ENCODE measurements at regions not wholly inside any gene's neighbourhood (a gene's known extent, or its start where the extent isn't known, plus 50 kb on each side); places are given as distances from the start of the nearest gene placed in this dataset.
"Not testable (repeated sequence)": the region's sequence is repeated elsewhere in the genome, so short reads cannot be mapped to it uniquely, and the experiment has no call there.

GRCh38 chr11:49346627-49347026 lies 138.2 kb upstream of the FOLH1 start:
- H2AK5ac ChIP-seq (ENCODE audit: low read depth, low read length); H3K79me1 ChIP-seq (ENCODE audit: low read depth, low read length); H3K36me3 ChIP-seq (replicated peaks in 1 of 2; ENCODE audit: control insufficient read depth in 2 of 2, insufficient read depth in 2 of 2, low read length in 2 of 2); H3K14ac ChIP-seq (ENCODE audit: low read length); H3K18ac ChIP-seq (ENCODE audit: low read length); H4K8ac ChIP-seq (ENCODE audit: low read depth, low read length); H3K9me3 ChIP-seq (replicated peaks in 1 of 2; ENCODE audit: control insufficient read depth in 2 of 2, insufficient read depth in 1 of 2, low read depth in 1 of 2, low read length in 2 of 2); H4K91ac ChIP-seq (ENCODE audit: low read depth, low read length, poor library complexity); H3K4me1 ChIP-seq (ENCODE audit: control insufficient read depth in 2 of 2, insufficient read depth in 1 of 2, low read depth in 1 of 2, low read length in 2 of 2); H3K4me2 ChIP-seq (ENCODE audit: insufficient read depth, low read length, poor library complexity, severe bottlenecking); H3K27me3 ChIP-seq (ENCODE audit: control insufficient read depth in 3 of 3, insufficient read depth in 3 of 3, low read depth in 1 of 3, low read length in 3 of 3); H2AFZ ChIP-seq (ENCODE audit: low read length); H2BK120ac ChIP-seq (ENCODE audit: low read depth, low read length); H3K4ac ChIP-seq (ENCODE audit: low read length); H3K23ac ChIP-seq (ENCODE audit: low read depth, low read length, poor library complexity); H3K9ac ChIP-seq (ENCODE audit: low read depth, low read length, poor library complexity); H2BK12ac ChIP-seq (ENCODE audit: low read length); DNase-seq (ENCODE audit: low spot score); H2BK5ac ChIP-seq (ENCODE audit: low read length); H3K27ac ChIP-seq (replicated peaks; ENCODE audit: low read length); H2BK15ac ChIP-seq (ENCODE audit: low read length); H3K4me3 ChIP-seq (ENCODE audit: low read length in 2 of 2): not testable (repeated sequence)

- not testable (repeated sequence) for H4K91ac ChIP-seq (ENCODE audit: low read depth, low read length, poor library complexity); H3K9ac ChIP-seq (ENCODE audit: low read depth, low read length, poor library complexity); H3K14ac ChIP-seq (ENCODE audit: low read length); H3K18ac ChIP-seq (ENCODE audit: low read length); H3K27ac ChIP-seq (replicated peaks; ENCODE audit: low read length); H3K4me3 ChIP-seq (ENCODE audit: low read length in 2 of 2); H3K4ac ChIP-seq (ENCODE audit: low read length); H2BK12ac ChIP-seq (ENCODE audit: low read length); H3K27me3 ChIP-seq (ENCODE audit: control insufficient read depth in 3 of 3, insufficient read depth in 3 of 3, low read depth in 1 of 3, low read length in 3 of 3); H3K79me1 ChIP-seq (ENCODE audit: low read depth, low read length); H2BK120ac ChIP-seq (ENCODE audit: low read depth, low read length); DNase-seq (ENCODE audit: low spot score); H2BK5ac ChIP-seq (ENCODE audit: low read length); H3K4me1 ChIP-seq (ENCODE audit: control insufficient read depth in 2 of 2, insufficient read depth in 1 of 2, low read depth in 1 of 2, low read length in 2 of 2); H3K4me2 ChIP-seq (ENCODE audit: insufficient read depth, low read length, poor library complexity, severe bottlenecking); H4K8ac ChIP-seq (ENCODE audit: low read depth, low read length); H3K36me3 ChIP-seq (replicated peaks in 1 of 2; ENCODE audit: control insufficient read depth in 2 of 2, insufficient read depth in 2 of 2, low read length in 2 of 2); H3K23ac ChIP-seq (ENCODE audit: low read depth, low read length, poor library complexity); H3K9me3 ChIP-seq (replicated peaks in 1 of 2; ENCODE audit: control insufficient read depth in 2 of 2, insufficient read depth in 1 of 2, low read depth in 1 of 2, low read length in 2 of 2); H2BK15ac ChIP-seq (ENCODE audit: low read length); H2AFZ ChIP-seq (ENCODE audit: low read length); H2AK5ac ChIP-seq (ENCODE audit: low read depth, low read length)
- WGBS, 2 donors (ENCODE audit: extremely low coverage in 2 of 2, insufficient read length in 2 of 2, insufficient replicate concordance in 1 of 2) = no CpG with 5 or more reads among the region's 5 CpGs
These were observed 120.2 kb upstream of the FOLH1 start for GRCh38 chr11:49328485-49329186.

- H3K18ac ChIP-seq (ENCODE audit: low read length); H3K4me1 ChIP-seq (ENCODE audit: control insufficient read depth in 2 of 2, insufficient read depth in 1 of 2, low read depth in 1 of 2, low read length in 2 of 2); H3K36me3 ChIP-seq (replicated peaks in 1 of 2; ENCODE audit: control insufficient read depth in 2 of 2, insufficient read depth in 2 of 2, low read length in 2 of 2); H3K4me2 ChIP-seq (ENCODE audit: insufficient read depth, low read length, poor library complexity, severe bottlenecking); H2BK15ac ChIP-seq (ENCODE audit: low read length); H2AFZ ChIP-seq (ENCODE audit: low read length); H3K27ac ChIP-seq (replicated peaks; ENCODE audit: low read length); H3K9me3 ChIP-seq (replicated peaks in 1 of 2; ENCODE audit: control insufficient read depth in 2 of 2, insufficient read depth in 1 of 2, low read depth in 1 of 2, low read length in 2 of 2); H2BK5ac ChIP-seq (ENCODE audit: low read length); H3K14ac ChIP-seq (ENCODE audit: low read length); H3K4ac ChIP-seq (ENCODE audit: low read length); H2AK5ac ChIP-seq (ENCODE audit: low read depth, low read length); H3K79me1 ChIP-seq (ENCODE audit: low read depth, low read length); H3K27me3 ChIP-seq (ENCODE audit: control insufficient read depth in 3 of 3, insufficient read depth in 3 of 3, low read depth in 1 of 3, low read length in 3 of 3); H4K91ac ChIP-seq (ENCODE audit: low read depth, low read length, poor library complexity); H2BK12ac ChIP-seq (ENCODE audit: low read length); H2BK120ac ChIP-seq (ENCODE audit: low read depth, low read length); H4K8ac ChIP-seq (ENCODE audit: low read depth, low read length); H3K9ac ChIP-seq (ENCODE audit: low read depth, low read length, poor library complexity); H3K4me3 ChIP-seq (ENCODE audit: low read length in 2 of 2); H3K23ac ChIP-seq (ENCODE audit: low read depth, low read length, poor library complexity); DNase-seq (ENCODE audit: low spot score): not testable (repeated sequence)
These were observed 119.4 kb upstream of the FOLH1 start for GRCh38 chr11:49327766-49328165.

- H2BK12ac ChIP-seq (ENCODE audit: low read length); H3K18ac ChIP-seq (ENCODE audit: low read length); H3K4me3 ChIP-seq (ENCODE audit: low read length in 2 of 2); H2AFZ ChIP-seq (ENCODE audit: low read length); H3K4me1 ChIP-seq (ENCODE audit: control insufficient read depth in 2 of 2, insufficient read depth in 1 of 2, low read depth in 1 of 2, low read length in 2 of 2); H2BK5ac ChIP-seq (ENCODE audit: low read length); H2BK120ac ChIP-seq (ENCODE audit: low read depth, low read length); H4K8ac ChIP-seq (ENCODE audit: low read depth, low read length); H3K79me1 ChIP-seq (ENCODE audit: low read depth, low read length); H3K27me3 ChIP-seq (ENCODE audit: control insufficient read depth in 3 of 3, insufficient read depth in 3 of 3, low read depth in 1 of 3, low read length in 3 of 3); H2BK15ac ChIP-seq (ENCODE audit: low read length); H4K91ac ChIP-seq (ENCODE audit: low read depth, low read length, poor library complexity); H3K27ac ChIP-seq (replicated peaks; ENCODE audit: low read length); H3K14ac ChIP-seq (ENCODE audit: low read length); H3K4ac ChIP-seq (ENCODE audit: low read length); H3K36me3 ChIP-seq (replicated peaks in 1 of 2; ENCODE audit: control insufficient read depth in 2 of 2, insufficient read depth in 2 of 2, low read length in 2 of 2); H2AK5ac ChIP-seq (ENCODE audit: low read depth, low read length); H3K9ac ChIP-seq (ENCODE audit: low read depth, low read length, poor library complexity); H3K23ac ChIP-seq (ENCODE audit: low read depth, low read length, poor library complexity); DNase-seq (ENCODE audit: low spot score); H3K4me2 ChIP-seq (ENCODE audit: insufficient read depth, low read length, poor library complexity, severe bottlenecking); H3K9me3 ChIP-seq (replicated peaks in 1 of 2; ENCODE audit: control insufficient read depth in 2 of 2, insufficient read depth in 1 of 2, low read depth in 1 of 2, low read length in 2 of 2): not testable (repeated sequence)
- no CpG with 5 or more reads among the region's 3 CpGs for WGBS, 2 donors (ENCODE audit: extremely low coverage in 2 of 2, insufficient read length in 2 of 2, insufficient replicate concordance in 1 of 2)
These were observed 118.2 kb upstream of the FOLH1 start for GRCh38 chr11:49326651-49327050.
